SK-N-SH treated with all-trans-retinoic acid at 6 μM for 48 hours (cell line): ENCODE measurements at regions not wholly inside any gene's neighbourhood (a gene's known extent, or its start where the extent isn't known, plus 50 kb on each side); places are given as distances from the start of the nearest gene placed in this dataset.

Experiments
- ARNTL ChIP-seq: fragments of 450-650 bp; formaldehyde crosslinking; IDR thresholded peaks from 2 replicates; pipeline ENCODE4 v1.5.0; 2020; ENCODE audit warnings: low read depth, mild to moderate bottlenecking, moderate library complexity, borderline replicate concordance
- OSR1 ChIP-seq: fragments of 250-450 bp; sonication (Bioruptor Pico); IDR thresholded peaks from 2 replicates; pipeline ENCODE4 v1.8.0; 2022; ENCODE audit warnings: moderate library complexity, mild to moderate bottlenecking, inconsistent platforms
- TF ChIP-seq, protein P1 (sequence below): fragments of 250-450 bp; sonication (Bioruptor Pico); IDR thresholded peaks from 2 replicates; pipeline ENCODE4 v1.8.0; 2020; ENCODE audit warnings: mild to moderate bottlenecking, moderate library complexity, borderline replicate concordance
- TF ChIP-seq, protein P2 (sequence below): fragments of 250-450 bp; sonication (Bioruptor Pico); IDR thresholded peaks from 2 replicates; pipeline ENCODE4 v1.5.1; 2020; ENCODE audit warnings: low read depth, mild to moderate bottlenecking, moderate library complexity

DNA sequence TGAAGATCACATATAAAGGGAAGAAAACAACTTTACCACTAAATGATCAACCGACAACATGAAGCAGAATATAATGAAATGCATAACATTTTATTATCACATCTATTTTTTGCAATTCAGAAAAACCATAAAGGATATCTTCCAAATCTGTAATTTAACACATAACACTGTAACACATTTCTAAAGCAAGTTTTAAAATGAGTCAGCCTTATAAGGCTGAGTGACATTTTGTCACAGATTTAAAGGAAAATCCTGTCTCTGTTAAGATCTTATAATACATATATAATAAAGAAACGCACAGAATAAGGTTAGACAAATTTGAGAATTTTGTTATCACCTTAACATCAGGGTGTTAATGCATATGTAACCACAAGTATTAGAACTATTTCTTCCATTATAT lies 198.4 kb upstream of the RASA1 start:
- TF ChIP-seq OSR1 (CRISPR knock-in tag) (no peak), ARNTL (CRISPR knock-in tag) (no peak)
- TF ChIP-seq, protein P1, sequence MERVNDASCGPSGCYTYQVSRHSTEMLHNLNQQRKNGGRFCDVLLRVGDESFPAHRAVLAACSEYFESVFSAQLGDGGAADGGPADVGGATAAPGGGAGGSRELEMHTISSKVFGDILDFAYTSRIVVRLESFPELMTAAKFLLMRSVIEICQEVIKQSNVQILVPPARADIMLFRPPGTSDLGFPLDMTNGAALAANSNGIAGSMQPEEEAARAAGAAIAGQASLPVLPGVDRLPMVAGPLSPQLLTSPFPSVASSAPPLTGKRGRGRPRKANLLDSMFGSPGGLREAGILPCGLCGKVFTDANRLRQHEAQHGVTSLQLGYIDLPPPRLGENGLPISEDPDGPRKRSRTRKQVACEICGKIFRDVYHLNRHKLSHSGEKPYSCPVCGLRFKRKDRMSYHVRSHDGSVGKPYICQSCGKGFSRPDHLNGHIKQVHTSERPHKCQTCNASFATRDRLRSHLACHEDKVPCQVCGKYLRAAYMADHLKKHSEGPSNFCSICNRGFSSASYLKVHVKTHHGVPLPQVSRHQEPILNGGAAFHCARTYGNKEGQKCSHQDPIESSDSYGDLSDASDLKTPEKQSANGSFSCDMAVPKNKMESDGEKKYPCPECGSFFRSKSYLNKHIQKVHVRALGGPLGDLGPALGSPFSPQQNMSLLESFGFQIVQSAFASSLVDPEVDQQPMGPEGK (CRISPR knock-in tag): no peak
- TF ChIP-seq, protein P2, sequence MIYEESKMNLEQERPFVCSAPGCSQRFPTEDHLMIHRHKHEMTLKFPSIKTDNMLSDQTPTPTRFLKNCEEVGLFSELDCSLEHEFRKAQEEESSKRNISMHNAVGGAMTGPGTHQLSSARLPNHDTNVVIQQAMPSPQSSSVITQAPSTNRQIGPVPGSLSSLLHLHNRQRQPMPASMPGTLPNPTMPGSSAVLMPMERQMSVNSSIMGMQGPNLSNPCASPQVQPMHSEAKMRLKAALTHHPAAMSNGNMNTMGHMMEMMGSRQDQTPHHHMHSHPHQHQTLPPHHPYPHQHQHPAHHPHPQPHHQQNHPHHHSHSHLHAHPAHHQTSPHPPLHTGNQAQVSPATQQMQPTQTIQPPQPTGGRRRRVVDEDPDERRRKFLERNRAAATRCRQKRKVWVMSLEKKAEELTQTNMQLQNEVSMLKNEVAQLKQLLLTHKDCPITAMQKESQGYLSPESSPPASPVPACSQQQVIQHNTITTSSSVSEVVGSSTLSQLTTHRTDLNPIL (CRISPR knock-in tag): no peak
